ENCODE measurements at regions not wholly inside any gene's neighbourhood (a gene's known extent, or its start where the extent isn't known, plus 50 kb on each side); places are given as distances from the start of the nearest gene placed in this dataset.
"Not testable (repeated sequence)": the region's sequence is repeated elsewhere in the genome, so short reads cannot be mapped to it uniquely, and the experiment has no call there.

- not testable (repeated sequence) for TF ChIP-seq EZH2 (IDR thresholded peaks at IDR 0.05; ENCODE audit: low read length, missing control alignments); CTCF (conservative IDR thresholded peaks at IDR 0.05 in 1 of 2, IDR thresholded peaks at IDR 0.05 in 1 of 2; ENCODE audit: low read depth in 1 of 2, low read length in 2 of 2)
These were observed 79.2 kb upstream of the CLINT1 start for GRCh38 chr5:157938101-157938500.
